ENCODE measurements at regions not wholly inside any gene's neighbourhood (a gene's known extent, or its start where the extent isn't known, plus 50 kb on each side); places are given as distances from the start of the nearest gene placed in this dataset.

DNA sequence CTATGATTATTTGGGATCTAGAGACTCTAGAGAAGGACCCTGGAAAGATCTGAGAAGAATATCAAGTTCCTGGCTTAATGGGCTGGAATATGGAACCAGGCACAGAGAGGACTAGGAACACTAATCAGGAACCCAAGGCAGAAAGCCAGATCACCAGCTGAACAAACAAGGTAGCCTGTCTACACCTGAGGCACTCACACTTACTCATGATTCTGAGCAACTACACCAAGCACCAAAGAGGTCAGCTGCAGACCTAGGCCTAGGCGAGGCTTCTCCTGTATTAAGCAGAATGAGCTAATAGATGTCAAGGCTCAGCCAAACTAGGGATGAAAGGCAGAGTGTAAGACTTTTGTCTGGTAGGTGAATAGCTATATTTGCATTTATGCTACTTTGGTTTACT is 368.1 kb downstream of the LTN1 start:
- Histone ChIP-seq H3F3A (ENCODE audit: low read depth) (no peaks in the 10 kb centered on the region), H3K4me1 (ENCODE audit: insufficient read depth, low read length, poor library complexity, severe bottlenecking) (no peaks in the 10 kb centered on the region), H3K36me3 (ENCODE audit: insufficient read depth, low read length) (no peaks in the 10 kb centered on the region), H3K4me3 (ENCODE audit: low read length, poor library complexity, severe bottlenecking) (no peak overlapping the region), H4K20me1 (ENCODE audit: insufficient read depth, low read length, poor library complexity, severe bottlenecking) (no peaks in the 10 kb centered on the region), H2AFZ (ENCODE audit: low read length) (no peak overlapping the region), H3K9ac (ENCODE audit: low read depth, low read length, poor library complexity, severe bottlenecking) (no peak overlapping the region), H3K4me2 (ENCODE audit: low read depth, low read length, poor library complexity, severe bottlenecking) (no peak overlapping the region), H3K79me2 (ENCODE audit: insufficient read depth, low read length) (no peaks in the 10 kb centered on the region), H3K27me3 (ENCODE audit: insufficient read depth, low read length, poor library complexity, severe bottlenecking) (no peaks in the 10 kb centered on the region), H3K9me2 (replicated peaks; ENCODE audit: low read depth, low read length) (no peaks in the 10 kb centered on the region), H3K9me3 (ENCODE audit: insufficient read depth, low read depth, low read length) (no peaks in the 10 kb centered on the region; the same call in 1 of the 2 replicates)
- TF ChIP-seq EZH2phosphoT487 (IDR thresholded peaks at IDR 0.05; ENCODE audit: borderline replicate concordance) (no peak), CTCF (conservative IDR thresholded peaks at IDR 0.05; ENCODE audit: low read length) (no peak)

DNA sequence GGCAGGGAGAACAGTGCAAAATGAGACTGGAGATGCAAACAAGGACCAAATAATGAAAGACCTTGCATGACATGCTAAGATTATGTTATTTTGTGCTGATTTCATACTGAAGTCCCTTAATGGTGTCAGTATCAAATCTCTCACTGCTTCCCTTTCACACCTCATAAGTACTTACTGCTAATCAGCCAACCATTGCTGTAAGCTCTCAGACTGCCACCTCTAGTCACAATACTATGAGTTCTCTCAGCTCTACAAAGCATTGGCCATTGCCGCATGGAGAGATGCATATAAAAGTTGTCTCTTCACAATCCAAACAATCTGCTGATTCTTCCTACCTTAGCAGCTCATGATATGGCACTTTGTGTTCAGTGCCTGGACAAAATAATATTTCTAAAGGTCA is 375.4 kb downstream of the LTN1 start:
- Histone ChIP-seq H3K4me1 (ENCODE audit: insufficient read depth, low read length, poor library complexity, severe bottlenecking) (no peaks in the 10 kb centered on the region), H3K9me3 (ENCODE audit: insufficient read depth, low read depth, low read length) (no peaks in the 10 kb centered on the region; the same call in 1 of the 2 replicates), H3K9ac (ENCODE audit: low read depth, low read length, poor library complexity, severe bottlenecking) (no peak overlapping the region), H3K27me3 (ENCODE audit: insufficient read depth, low read length, poor library complexity, severe bottlenecking) (no peaks in the 10 kb centered on the region), H3F3A (ENCODE audit: low read depth) (no peaks in the 10 kb centered on the region), H3K4me3 (ENCODE audit: low read length, poor library complexity, severe bottlenecking) (no peak overlapping the region), H3K79me2 (ENCODE audit: insufficient read depth, low read length) (no peaks in the 10 kb centered on the region), H3K9me2 (replicated peaks; ENCODE audit: low read depth, low read length) (no peaks in the 10 kb centered on the region), H3K36me3 (ENCODE audit: insufficient read depth, low read length) (no peaks in the 10 kb centered on the region), H3K4me2 (ENCODE audit: low read depth, low read length, poor library complexity, severe bottlenecking) (no peak overlapping the region), H4K20me1 (ENCODE audit: insufficient read depth, low read length, poor library complexity, severe bottlenecking) (no peaks in the 10 kb centered on the region), H2AFZ (ENCODE audit: low read length) (no peak overlapping the region)
- TF ChIP-seq EZH2phosphoT487 (IDR thresholded peaks at IDR 0.05; ENCODE audit: borderline replicate concordance) = no peak
- TF ChIP-seq CTCF (conservative IDR thresholded peaks at IDR 0.05; ENCODE audit: low read length) = no peak

DNA sequence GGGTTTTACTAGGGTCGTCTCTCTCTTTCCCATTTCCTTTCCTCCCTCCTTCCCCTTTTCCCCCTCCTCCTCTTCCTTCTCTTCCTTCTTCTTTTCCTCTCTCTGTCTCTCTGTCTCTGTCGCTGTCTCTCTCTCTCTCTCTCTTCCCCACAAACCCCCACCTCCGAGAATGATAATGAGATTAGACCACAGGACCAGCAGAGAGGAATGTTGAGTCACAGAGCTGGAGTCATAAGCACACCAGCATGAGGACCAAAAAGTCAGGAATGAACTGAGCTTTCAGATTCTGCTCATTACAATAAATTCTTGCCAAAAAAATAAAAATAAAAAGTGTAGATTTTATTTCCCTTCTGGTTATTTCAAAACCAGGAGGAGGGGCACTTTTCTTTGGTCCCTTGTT is 377.4 kb downstream of the LTN1 start:
- no peak overlapping the region for H3K4me2 ChIP-seq (ENCODE audit: low read depth, low read length, poor library complexity, severe bottlenecking)
- H4K20me1 ChIP-seq (ENCODE audit: insufficient read depth, low read length, poor library complexity, severe bottlenecking) = no peaks in the 10 kb centered on the region
- H3K4me1 ChIP-seq (ENCODE audit: insufficient read depth, low read length, poor library complexity, severe bottlenecking) = no peaks in the 10 kb centered on the region
- H3K79me2 ChIP-seq (ENCODE audit: insufficient read depth, low read length) = no peaks in the 10 kb centered on the region
- H3K27me3 ChIP-seq (ENCODE audit: insufficient read depth, low read length, poor library complexity, severe bottlenecking) = no peaks in the 10 kb centered on the region
- TF ChIP-seq CTCF (conservative IDR thresholded peaks at IDR 0.05; ENCODE audit: low read length) (no peak), EZH2phosphoT487 (IDR thresholded peaks at IDR 0.05; ENCODE audit: borderline replicate concordance) (no peak)
- H3K36me3 ChIP-seq (ENCODE audit: insufficient read depth, low read length) = no peaks in the 10 kb centered on the region
- H3K9me2 ChIP-seq (replicated peaks; ENCODE audit: low read depth, low read length) = no peaks in the 10 kb centered on the region
- no peak overlapping the region for H3K9ac ChIP-seq (ENCODE audit: low read depth, low read length, poor library complexity, severe bottlenecking)
- no peaks in the 10 kb centered on the region for H3K9me3 ChIP-seq (ENCODE audit: insufficient read depth, low read depth, low read length)
- H2AFZ ChIP-seq (ENCODE audit: low read length) = no peak overlapping the region
- H3F3A ChIP-seq (ENCODE audit: low read depth) = no peaks in the 10 kb centered on the region
- H3K4me3 ChIP-seq (ENCODE audit: low read length, poor library complexity, severe bottlenecking) = no peak overlapping the region

All from Loucy (cell line).